HUES6 (cell line): ENCODE measurements at regions not wholly inside any gene's neighbourhood (a gene's known extent, or its start where the extent isn't known, plus 50 kb on each side); places are given as distances from the start of the nearest gene placed in this dataset.

ENCODE experiments used
- H3K27ac ChIP-seq: 2 replicates; pipeline ENCODE4 v1.7.0; 2013; ENCODE audit warnings: low read depth, mild to moderate bottlenecking, low read length, inconsistent platforms
- H3K27me3 ChIP-seq: 2 replicates; pipeline ENCODE4 v1.6.1; 2013; ENCODE audit warnings: low read length; ENCODE audit not compliant: control insufficient read depth, insufficient read depth
- H3K36me3 ChIP-seq: 2 replicates; pipeline ENCODE4 v1.6.1; 2013; ENCODE audit warnings: low read length; ENCODE audit not compliant: control insufficient read depth, insufficient read depth
- H3K4me1 ChIP-seq: 2 replicates; pipeline ENCODE4 v1.6.1; 2013; ENCODE audit warnings: low read length; ENCODE audit not compliant: control insufficient read depth, insufficient read depth
- H3K4me3 ChIP-seq: 2 replicates; pipeline ENCODE4 v1.5.1; 2013; ENCODE audit warnings: low read depth, low read length
- H3K9ac ChIP-seq: one replicate; pipeline ENCODE4 v1.6.1; 2013; ENCODE audit warnings: mild to moderate bottlenecking, low read length
- H3K9me3 ChIP-seq: 2 replicates; pipeline ENCODE4 v1.6.1; 2013; ENCODE audit warnings: low read depth, low read length; ENCODE audit not compliant: control insufficient read depth, insufficient read depth

DNA sequence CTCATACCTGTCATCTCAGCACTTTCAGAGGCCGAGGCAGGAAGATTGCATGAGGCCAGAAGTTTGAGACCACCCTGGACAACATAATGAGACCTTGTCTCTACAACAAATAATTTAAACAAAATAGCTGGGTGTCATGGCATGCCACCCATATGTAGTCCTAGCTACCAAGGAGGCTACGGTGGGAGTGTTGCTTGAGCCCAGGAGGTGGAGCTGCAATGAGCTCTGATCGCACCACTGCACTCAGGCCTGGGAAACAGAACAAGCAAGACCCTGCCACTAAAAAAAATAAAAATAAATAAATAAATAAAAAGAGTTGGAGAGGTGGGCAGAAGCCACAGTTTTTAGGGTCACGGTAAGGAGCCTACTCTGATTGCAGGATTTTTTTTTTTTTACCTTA lies 136.0 kb downstream of the TANC2 start:
- no peak overlapping the region for H3K9ac ChIP-seq
- H3K4me1 ChIP-seq = no peaks in the 10 kb centered on the region
- no peak overlapping the region for H3K4me3 ChIP-seq
- H3K27me3 ChIP-seq = no peaks in the 10 kb centered on the region
- H3K9me3 ChIP-seq = no peaks in the 10 kb centered on the region
- H3K36me3 ChIP-seq = no peaks in the 10 kb centered on the region
- no peak overlapping the region for H3K27ac ChIP-seq

DNA sequence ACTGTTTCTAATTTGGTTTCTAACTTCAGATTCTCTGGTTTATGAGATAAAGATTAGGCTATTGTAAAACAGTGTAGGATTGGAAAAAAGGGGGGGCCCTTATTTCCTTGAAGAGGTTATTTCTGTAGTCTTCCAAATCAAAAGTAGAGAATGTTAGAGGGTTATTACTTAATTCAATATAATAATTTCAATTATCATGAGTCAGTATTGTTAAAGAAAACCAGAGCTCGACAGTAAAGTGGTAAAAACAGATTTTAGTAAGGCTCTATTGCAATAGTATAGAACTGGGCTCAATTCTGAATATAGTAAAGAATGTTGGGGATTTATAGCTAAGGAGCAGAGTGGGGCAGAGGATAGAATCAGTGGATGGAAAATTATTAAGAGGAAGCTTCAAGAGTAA lies 140.0 kb downstream of the TANC2 start:
- Histone ChIP-seq H3K4me1 (no peaks in the 10 kb centered on the region), H3K4me3 (no peak overlapping the region), H3K36me3 (no peaks in the 10 kb centered on the region), H3K9ac (no peak overlapping the region), H3K27ac (no peak overlapping the region), H3K9me3 (no peaks in the 10 kb centered on the region), H3K27me3 (no peaks in the 10 kb centered on the region)

DNA sequence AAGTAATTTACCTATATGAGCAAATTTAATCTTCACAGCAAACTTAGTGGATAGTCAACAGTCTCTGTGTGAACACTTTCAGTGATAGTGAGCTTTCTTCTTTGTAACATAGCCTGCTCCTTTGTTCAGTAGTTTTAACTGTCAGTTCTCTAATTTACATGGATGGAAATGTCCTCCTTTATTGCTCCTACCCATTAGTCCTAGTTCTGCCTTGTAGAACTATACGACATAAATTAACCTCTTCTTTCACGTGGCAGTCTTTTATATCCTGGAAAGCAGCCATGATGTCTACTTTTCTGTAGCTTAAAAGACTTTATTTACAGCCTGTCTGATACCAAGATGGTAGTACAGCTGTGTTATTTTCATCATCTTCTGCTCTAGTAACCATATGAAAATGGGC lies 143.6 kb downstream of the TANC2 start:
- H3K4me3 ChIP-seq = no peak overlapping the region
- no peak overlapping the region for H3K9ac ChIP-seq
- H3K36me3 ChIP-seq = no peaks in the 10 kb centered on the region
- no peaks in the 10 kb centered on the region for H3K4me1 ChIP-seq
- H3K27me3 ChIP-seq = no peaks in the 10 kb centered on the region
- H3K9me3 ChIP-seq = no peaks in the 10 kb centered on the region
- no peak overlapping the region for H3K27ac ChIP-seq

DNA sequence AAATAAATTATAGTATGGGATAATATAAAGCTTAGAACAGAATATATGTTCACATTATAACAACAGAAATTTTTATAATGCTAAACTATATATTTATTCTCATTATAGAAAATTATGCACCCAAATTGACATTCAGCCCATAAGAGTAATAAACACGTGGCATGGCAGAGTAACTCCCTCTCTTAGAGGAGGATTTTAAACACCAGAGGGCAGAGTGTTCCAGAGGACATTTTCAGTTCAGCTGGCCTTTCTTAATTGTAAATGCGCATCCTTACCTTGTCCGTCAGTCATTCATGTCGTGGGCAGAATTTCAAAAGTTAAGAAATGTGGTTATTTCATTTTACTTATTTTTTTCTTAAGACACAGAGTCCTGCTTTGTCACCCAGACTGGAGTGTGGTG lies 147.1 kb downstream of the TANC2 start:
- Histone ChIP-seq H3K4me1 (no peaks in the 10 kb centered on the region), H3K27ac (no peak overlapping the region), H3K9ac (no peak overlapping the region), H3K4me3 (no peak overlapping the region), H3K27me3 (no peaks in the 10 kb centered on the region), H3K36me3 (no peaks in the 10 kb centered on the region), H3K9me3 (no peaks in the 10 kb centered on the region)

DNA sequence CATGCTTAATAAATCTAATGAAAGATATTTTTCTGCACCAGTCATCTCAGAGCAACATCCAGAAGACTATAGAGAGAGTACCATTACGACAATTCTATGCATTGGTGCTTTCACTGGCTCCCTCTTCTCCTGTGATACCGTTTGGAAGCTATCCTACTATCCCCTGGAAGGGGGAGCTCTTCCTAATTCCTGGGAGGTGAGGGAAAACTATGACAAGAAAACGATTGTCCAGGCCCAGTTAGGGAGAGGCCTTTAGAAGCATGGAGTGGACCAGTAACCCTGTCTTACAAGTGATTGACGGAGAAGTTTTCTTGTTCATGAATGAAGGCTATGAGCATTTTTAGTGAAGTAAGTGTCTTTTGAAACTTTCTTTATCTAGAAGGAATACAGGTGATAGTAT lies 150.2 kb downstream of the TANC2 start:
- Histone ChIP-seq H3K9me3 (no peaks in the 10 kb centered on the region), H3K4me1 (no peaks in the 10 kb centered on the region)

DNA sequence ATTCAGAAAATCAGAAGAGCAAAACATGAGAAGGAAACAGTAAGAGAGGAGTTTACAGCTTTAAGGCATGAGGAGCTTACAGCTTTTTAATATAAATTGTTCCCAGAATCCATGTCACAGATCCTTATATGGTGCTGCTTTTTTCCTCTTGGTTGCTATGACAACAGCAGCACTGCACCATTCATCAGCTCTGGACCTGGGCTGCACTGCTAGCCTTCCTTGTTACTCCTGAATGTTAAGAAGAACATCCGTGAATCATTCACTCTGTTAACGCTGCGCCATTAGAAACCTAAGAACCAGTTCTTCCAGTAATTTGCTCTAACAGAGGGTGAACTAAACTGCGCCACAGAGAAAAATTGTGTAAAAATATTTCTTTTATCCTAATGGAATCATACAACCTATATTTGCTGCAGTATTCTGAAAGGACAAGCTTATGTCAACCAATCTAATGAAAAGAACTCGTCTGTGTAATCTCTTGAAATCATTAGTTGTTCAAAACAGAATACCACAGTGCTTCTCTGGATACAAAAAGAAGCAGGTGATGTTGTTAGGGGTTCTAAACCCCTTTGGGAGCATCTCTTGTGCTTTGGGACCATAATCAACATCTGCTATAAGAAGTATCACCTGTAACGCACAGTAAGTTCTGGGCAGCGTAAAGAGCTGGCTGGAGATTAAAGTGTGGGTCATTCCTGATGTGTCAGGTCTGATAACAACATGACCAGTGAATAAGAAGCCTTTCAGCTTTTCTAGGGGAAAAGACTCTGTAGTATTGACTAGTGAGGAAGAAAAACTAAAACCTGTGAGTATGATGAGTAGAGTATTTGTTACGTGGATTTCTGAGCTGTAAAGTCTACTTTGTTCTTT lies 151.2 kb downstream of the TANC2 start:
- Histone ChIP-seq H3K4me3 (no peak overlapping the region), H3K36me3 (no peaks in the 10 kb centered on the region), H3K9ac (no peak overlapping the region), H3K27me3 (no peaks in the 10 kb centered on the region), H3K9me3 (no peaks in the 10 kb centered on the region), H3K27ac (no peak overlapping the region), H3K4me1 (no peaks in the 10 kb centered on the region)

More for the DNA sequence above, 150.2 kb downstream of the TANC2 start:
- H3K27ac ChIP-seq = no peak overlapping the region
- H3K36me3 ChIP-seq = no peaks in the 10 kb centered on the region
- no peak overlapping the region for H3K4me3 ChIP-seq
- H3K9ac ChIP-seq = no peak overlapping the region
- H3K27me3 ChIP-seq = no peaks in the 10 kb centered on the region

DNA sequence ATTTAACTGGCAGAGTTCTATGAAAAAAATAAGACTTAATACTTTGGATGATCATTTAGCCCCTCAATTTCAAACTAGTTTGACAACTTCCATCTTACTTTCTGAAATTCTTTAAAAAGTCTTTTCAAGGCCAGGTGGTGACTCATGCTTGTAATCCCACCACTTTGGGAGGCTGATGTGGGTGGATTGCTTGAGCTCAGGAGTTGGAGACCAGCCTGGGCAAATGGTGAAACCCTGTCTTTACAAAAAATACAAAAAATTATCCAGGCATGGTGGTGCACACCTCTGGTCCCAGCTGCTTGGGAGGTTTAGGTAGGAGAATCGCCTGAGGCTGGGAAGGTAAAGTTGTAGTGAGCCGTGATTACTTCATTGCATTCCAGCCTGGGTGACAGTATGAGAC lies 154.4 kb downstream of the TANC2 start:
- Histone ChIP-seq H3K4me1 (0 out of 2 replicates have a peak, but pooled peaks cover 4% of the 10 kb centered on the region), H3K36me3 (no peaks in the 10 kb centered on the region), H3K27ac (no peak overlapping the region), H3K9me3 (no peaks in the 10 kb centered on the region), H3K4me3 (no peak overlapping the region), H3K9ac (no peak overlapping the region), H3K27me3 (no peaks in the 10 kb centered on the region)

DNA sequence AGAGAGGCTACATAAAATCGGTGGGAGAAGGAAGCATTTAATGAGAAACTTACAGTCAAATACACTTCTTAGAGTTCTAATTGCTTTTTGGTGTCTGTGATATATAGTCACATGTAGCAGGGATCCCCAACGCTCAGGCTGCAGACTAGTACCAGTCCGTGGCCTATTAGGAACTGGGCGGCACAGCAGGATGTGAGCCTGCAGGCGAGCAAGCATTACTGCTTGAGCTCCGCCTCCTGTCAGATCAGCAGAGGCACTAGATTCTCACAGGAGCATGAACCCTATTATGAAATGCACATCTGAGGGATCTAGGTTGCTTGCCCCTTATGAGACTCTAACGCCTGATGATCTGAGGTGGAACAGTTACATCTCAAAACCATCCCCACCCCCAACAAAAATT lies 158.5 kb downstream of the TANC2 start:
- Histone ChIP-seq H3K4me3 (no peak overlapping the region), H3K27ac (no peak overlapping the region), H3K9ac (no peak overlapping the region), H3K27me3 (no peaks in the 10 kb centered on the region), H3K36me3 (no peaks in the 10 kb centered on the region), H3K9me3 (no peaks in the 10 kb centered on the region), H3K4me1 (0 out of 2 replicates have a peak, but pooled peaks cover 10% of the 10 kb centered on the region)

DNA sequence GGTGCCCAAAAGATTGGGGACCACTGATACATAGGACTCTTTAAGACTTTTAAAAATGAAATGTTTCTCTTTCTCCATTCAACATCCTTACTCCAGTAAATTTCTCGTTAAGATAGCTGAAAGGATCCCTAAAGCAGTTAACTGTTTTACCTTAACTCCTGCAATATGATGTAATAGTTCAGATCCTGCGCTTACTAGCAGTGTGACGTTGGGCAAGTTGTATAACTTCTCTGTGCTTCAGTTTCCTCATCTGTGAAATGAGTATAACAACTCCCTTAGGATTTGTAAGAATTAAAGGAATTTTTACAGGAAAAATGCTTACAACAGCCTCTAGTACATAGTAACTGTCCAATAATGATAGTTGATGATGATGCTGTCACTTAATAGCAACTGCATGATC lies 158.9 kb downstream of the TANC2 start:
- no peaks in the 10 kb centered on the region for H3K27me3 ChIP-seq
- H3K4me1 ChIP-seq = 0 out of 2 replicates have a peak, but pooled peaks cover 10% of the 10 kb centered on the region
- no peak overlapping the region for H3K27ac ChIP-seq
- H3K36me3 ChIP-seq = no peaks in the 10 kb centered on the region
- no peak overlapping the region for H3K4me3 ChIP-seq
- H3K9me3 ChIP-seq = no peaks in the 10 kb centered on the region
- no peak overlapping the region for H3K9ac ChIP-seq

DNA sequence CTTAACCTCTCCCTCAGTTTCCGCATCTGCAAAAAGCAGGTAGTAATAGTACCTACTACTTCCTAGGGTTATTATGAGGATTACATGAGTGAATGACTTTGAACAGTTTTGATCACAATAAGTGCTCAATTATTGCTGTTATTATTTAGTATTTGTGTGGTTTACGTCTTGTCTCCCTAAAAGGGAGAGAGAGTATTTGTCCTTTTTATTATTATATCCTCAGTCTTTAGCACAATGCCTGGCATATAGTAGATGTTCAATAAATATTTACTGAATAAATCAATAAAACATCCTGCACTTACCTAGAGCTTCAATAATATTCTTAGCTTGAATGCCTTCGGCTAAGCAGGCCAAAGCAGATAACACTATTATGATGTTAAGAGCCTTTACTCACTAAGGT lies 160.0 kb downstream of the TANC2 start:
- Histone ChIP-seq H3K9me3 (no peaks in the 10 kb centered on the region), H3K36me3 (no peaks in the 10 kb centered on the region)

DNA sequence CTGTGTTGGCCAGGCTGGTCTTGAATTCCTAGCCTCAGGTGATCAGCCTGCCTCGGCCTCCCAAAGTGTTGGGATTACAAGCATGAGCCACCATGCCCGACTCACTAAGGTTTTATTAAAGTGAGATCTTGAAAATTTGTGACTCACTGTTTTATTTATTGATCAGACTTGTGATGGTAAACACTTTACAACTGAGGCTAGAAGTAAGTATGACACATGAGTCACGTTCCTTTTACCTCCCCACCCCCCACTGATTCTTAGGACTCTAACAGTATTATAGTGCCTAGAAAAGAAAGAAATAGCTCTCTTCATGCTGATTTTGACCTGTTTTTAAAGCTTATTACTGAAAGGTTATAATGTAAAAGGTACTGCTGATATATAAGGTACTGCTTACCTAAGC lies 160.6 kb downstream of the TANC2 start:
- Histone ChIP-seq H3K4me1 (0 out of 2 replicates have a peak, but pooled peaks cover 10% of the 10 kb centered on the region), H3K9me3 (no peaks in the 10 kb centered on the region), H3K4me3 (no peak overlapping the region), H3K36me3 (no peaks in the 10 kb centered on the region), H3K27me3 (no peaks in the 10 kb centered on the region), H3K9ac (no peak overlapping the region), H3K27ac (no peak overlapping the region)

More for the DNA sequence above, 160.0 kb downstream of the TANC2 start:
- no peaks in the 10 kb centered on the region for H3K27me3 ChIP-seq
- H3K27ac ChIP-seq = no peak overlapping the region
- H3K4me1 ChIP-seq = 0 out of 2 replicates have a peak, but pooled peaks cover 10% of the 10 kb centered on the region
- no peak overlapping the region for H3K9ac ChIP-seq
- no peak overlapping the region for H3K4me3 ChIP-seq
